Fibroblast of mammary gland (primary cell): ENCODE measurements at regions not wholly inside any gene's neighbourhood (a gene's known extent, or its start where the extent isn't known, plus 50 kb on each side); places are given as distances from the start of the nearest gene placed in this dataset.

Source experiments
- DNase-seq: peaks from one replicate; pipeline ENCODE4 v3.0.0-alpha.2; 2010; ENCODE audit warnings: low read depth
- H3K4me3 ChIP-seq: 2 replicates; pipeline ENCODE4 v1.5.1; 2011; ENCODE audit warnings: low read depth, mild to moderate bottlenecking, low read length, moderate library complexity; ENCODE audit not compliant: control insufficient read depth
- CTCF ChIP-seq: conservative IDR thresholded peaks from 2 replicates; pipeline ENCODE4 v1.5.1; 2011; ENCODE audit warnings: low read depth, low read length, inconsistent platforms; ENCODE audit not compliant: control insufficient read depth, insufficient read depth

- no peak overlapping the region for H3K4me3 ChIP-seq
- no peak for DNase-seq
- no peak for TF ChIP-seq CTCF
Measured at GRCh38 chr17:79182176-79183042, 107.8 kb downstream of the ENGASE start.

DNA sequence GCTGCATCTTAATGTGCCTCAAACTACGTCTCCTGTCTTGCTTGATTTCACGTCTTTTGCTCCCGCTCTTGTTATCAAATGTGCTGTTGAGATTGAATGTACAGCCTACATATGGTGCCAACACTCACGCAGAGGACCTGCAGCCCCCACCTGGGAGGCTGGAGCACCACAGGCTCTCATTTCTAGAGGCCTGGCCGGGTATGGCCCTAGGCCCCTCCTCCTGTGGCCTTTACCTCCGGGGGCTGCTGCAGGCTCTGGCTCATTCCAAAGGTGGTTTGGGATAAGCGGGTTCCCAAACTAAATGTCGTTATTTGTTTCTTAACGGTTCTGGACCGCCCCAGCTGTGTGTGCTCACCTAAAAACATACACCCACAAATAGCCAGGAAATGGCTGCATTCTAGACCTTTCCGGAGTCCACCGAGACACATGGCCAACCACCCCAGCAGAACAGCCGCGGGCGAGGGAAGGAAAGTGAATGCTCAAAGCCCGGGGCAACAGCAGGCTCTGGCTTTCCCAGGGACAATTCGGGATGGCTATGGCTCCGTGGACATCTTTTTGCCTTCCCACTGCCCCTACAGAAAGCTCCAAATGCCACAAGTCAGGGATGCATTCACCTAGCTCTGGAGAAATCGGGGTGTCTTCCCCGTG is 105.9 kb downstream of the ENGASE start:
- DNase-seq: no peak
- no peak for TF ChIP-seq CTCF
- H3K4me3 ChIP-seq: no peak overlapping the region

GRCh38 chr17:79179334-79179733 is 104.7 kb downstream of the ENGASE start:
- TF ChIP-seq CTCF: no peak

DNA sequence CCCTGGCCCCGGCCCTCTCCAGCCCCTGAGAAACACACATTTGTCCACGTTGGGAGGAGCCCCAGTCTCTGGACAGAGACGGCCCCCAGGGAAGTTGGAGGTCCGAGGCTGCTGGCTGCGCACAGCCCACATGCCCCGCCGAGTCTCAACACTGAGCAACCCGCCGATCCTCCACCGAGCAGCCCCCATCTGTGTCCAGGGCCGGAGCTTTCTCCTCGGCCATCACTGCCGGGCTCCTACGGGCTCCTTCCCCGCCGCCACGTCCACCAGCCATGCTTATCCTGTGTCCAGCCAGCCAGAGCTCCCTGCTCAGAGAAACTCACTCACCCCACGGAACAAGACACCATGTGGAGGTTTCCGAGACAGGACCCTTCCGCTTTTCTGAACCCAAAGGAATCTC is 103.3 kb downstream of the ENGASE start:
- H3K4me3 ChIP-seq: no peak overlapping the region
- TF ChIP-seq CTCF: no peak
- no peak for DNase-seq

More at GRCh38 chr17:79179334-79179733, 104.7 kb downstream of the ENGASE start:
- no peak for DNase-seq
- H3K4me3 ChIP-seq: no peak overlapping the region

GRCh38 chr17:79176792-79177601 is 102.4 kb downstream of the ENGASE start:
- H3K4me3 ChIP-seq: no peak overlapping the region
- no peak for TF ChIP-seq CTCF
- no peak for DNase-seq
